Esophagus (tissue), 2 donors: ENCODE measurements at regions not wholly inside any gene's neighbourhood (a gene's known extent, or its start where the extent isn't known, plus 50 kb on each side); places are given as distances from the start of the nearest gene placed in this dataset.

ENCODE experiments used
- H3K27ac ChIP-seq, 2 donors: one replicate each; pipeline ENCODE4 v1.5.1; 2013; ENCODE audit warnings: low read depth in 2 of 2, mild to moderate bottlenecking in 2 of 2, inconsistent platforms in 1 of 2, low read length in 1 of 2, moderate library complexity in 1 of 2
- H3K27me3 ChIP-seq, 2 donors: one replicate each; pipeline ENCODE4 v1.6.1; 2013; ENCODE audit warnings: low read length in 2 of 2, control low read depth in 1 of 2, mild to moderate bottlenecking in 1 of 2; ENCODE audit not compliant: insufficient read depth in 2 of 2, control insufficient read depth in 1 of 2
- H3K36me3 ChIP-seq, 2 donors: one replicate each; pipeline ENCODE4 v1.6.1; 2013; ENCODE audit warnings: low read length in 1 of 2; ENCODE audit not compliant: control insufficient read depth in 2 of 2, insufficient read depth in 2 of 2
- H3K4me1 ChIP-seq, 2 donors: one replicate each; pipeline ENCODE4 v1.6.1; 2013; ENCODE audit warnings: low read length in 1 of 2; ENCODE audit not compliant: control insufficient read depth in 2 of 2, insufficient read depth in 2 of 2
- H3K4me3 ChIP-seq, 2 donors: one replicate each; pipeline ENCODE4 v1.5.1; 2013; ENCODE audit warnings: low read length in 2 of 2, mild to moderate bottlenecking in 2 of 2, low read depth in 1 of 2, moderate library complexity in 1 of 2
- H3K9me3 ChIP-seq, 2 donors: one replicate each; pipeline ENCODE4 v1.6.1; 2013; ENCODE audit warnings: mild to moderate bottlenecking in 2 of 2, low read depth in 1 of 2, low read length in 1 of 2, moderate library complexity in 1 of 2; ENCODE audit not compliant: control insufficient read depth in 2 of 2, insufficient read depth in 1 of 2
- WGBS, 2 donors: extraction: QIAGEN DNeasy Blood & Tissue Kit; methylation state at CpG; one replicate each; pipeline ENCODE4 v1.1.7; 2013; 5-methylcytosine and 5-hydroxymethylcytosine counted together
- donor health status: healthy with polysubstance abuse.
- donor health status: Bipolar disorder and iron deficiency.

DNA sequence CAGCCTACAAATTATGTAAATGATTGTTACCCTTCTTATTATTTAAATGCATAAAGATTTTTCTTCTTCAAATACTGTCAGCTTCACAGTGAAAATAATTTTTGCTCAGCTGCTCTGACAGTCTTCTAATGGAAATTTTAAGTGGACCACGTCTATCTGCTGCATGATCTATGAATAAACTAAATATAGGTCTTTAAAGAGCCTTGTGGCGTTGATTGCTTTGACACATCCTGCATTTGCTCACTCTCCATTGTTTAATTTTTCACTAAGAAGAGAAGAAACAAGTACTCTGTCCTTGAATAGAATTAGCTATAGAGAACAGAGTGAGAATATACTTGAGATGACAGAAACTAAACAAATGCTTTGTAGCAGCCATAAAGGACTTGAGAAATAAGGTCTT lies 826.1 kb downstream of the MRPL39 start:
- H3K4me1 ChIP-seq: no peaks in the 10 kb centered on the region
- H3K27ac ChIP-seq: no peak overlapping the region
- no peaks in the 10 kb centered on the region for H3K27me3 ChIP-seq
- no peak overlapping the region for H3K4me3 ChIP-seq
- 27 to 36% methylated on average over 2 of the region's 2 CpGs for WGBS, 2 donors
- H3K36me3 ChIP-seq: no peaks in the 10 kb centered on the region
- peaks cover 0 to 2% of the 10 kb centered on the region in 2 donors for H3K9me3 ChIP-seq

GRCh38 chr21:24759348-24760075 lies 847.8 kb downstream of the MRPL39 start:
- H3K27ac ChIP-seq: no peak overlapping the region
- H3K4me1 ChIP-seq: no peaks in the 10 kb centered on the region
- no peaks in the 10 kb centered on the region for H3K9me3 ChIP-seq
- H3K36me3 ChIP-seq: no peaks in the 10 kb centered on the region
- no peak overlapping the region for H3K4me3 ChIP-seq
- WGBS, 2 donors: 47 to 48% methylated on average over 3 of the region's 3 CpGs
- no peaks in the 10 kb centered on the region for H3K27me3 ChIP-seq

GRCh38 chr21:24738063-24738462 lies 869.2 kb downstream of the MRPL39 start:
- no peaks in the 10 kb centered on the region for H3K27me3 ChIP-seq
- no peak overlapping the region for H3K27ac ChIP-seq
- H3K4me1 ChIP-seq: no peaks in the 10 kb centered on the region
- H3K36me3 ChIP-seq: no peaks in the 10 kb centered on the region
- H3K9me3 ChIP-seq: no peaks in the 10 kb centered on the region
- no peak overlapping the region for H3K4me3 ChIP-seq
- WGBS, 2 donors: 83 to 89% methylated on average over 8 of the region's 8 CpGs

- Histone ChIP-seq H3K27me3 (no peaks in the 10 kb centered on the region), H3K4me1 (no peaks in the 10 kb centered on the region), H3K36me3 (no peaks in the 10 kb centered on the region), H3K27ac (no peak overlapping the region), H3K4me3 (no peak overlapping the region), H3K9me3 (no peaks in the 10 kb centered on the region)
- WGBS, 2 donors: 56 to 61% methylated on average over 5 of the region's 5 CpGs
Measured at GRCh38 chr21:24737296-24737850, 869.9 kb downstream of the MRPL39 start.

- 52 to 62% methylated on average over 1 of the region's 1 CpG for WGBS, 2 donors
- Histone ChIP-seq H3K4me1 (no peaks in the 10 kb centered on the region), H3K27ac (no peak overlapping the region), H3K36me3 (no peaks in the 10 kb centered on the region), H3K9me3 (no peaks in the 10 kb centered on the region), H3K27me3 (no peaks in the 10 kb centered on the region), H3K4me3 (no peak overlapping the region)
Measured at GRCh38 chr21:24730661-24731060, 876.6 kb downstream of the MRPL39 start.

DNA sequence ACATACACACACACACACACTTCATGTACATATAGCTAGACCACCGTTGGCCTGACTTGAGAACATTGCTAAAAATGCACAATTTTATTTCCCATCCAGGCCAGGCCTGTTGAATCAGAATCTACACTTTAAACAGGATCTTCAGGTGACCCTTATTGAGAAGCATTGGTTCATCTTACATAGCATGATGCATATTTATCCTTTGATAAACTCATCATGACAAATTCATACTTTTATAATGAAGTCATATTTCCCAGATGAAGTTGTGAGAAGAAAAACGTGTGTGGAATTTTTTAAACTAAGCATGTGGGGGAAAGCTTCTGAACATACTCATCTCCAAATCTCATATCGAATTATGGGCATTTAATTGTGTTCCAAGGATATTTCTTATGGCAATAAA lies 877.7 kb downstream of the MRPL39 start:
- no peak overlapping the region for H3K4me3 ChIP-seq
- H3K9me3 ChIP-seq: no peaks in the 10 kb centered on the region
- H3K4me1 ChIP-seq: no peaks in the 10 kb centered on the region
- no peaks in the 10 kb centered on the region for H3K27me3 ChIP-seq
- no peak overlapping the region for H3K27ac ChIP-seq
- no peaks in the 10 kb centered on the region for H3K36me3 ChIP-seq
- WGBS, 2 donors: 58% methylated on average over 3 of the region's 3 CpGs

DNA sequence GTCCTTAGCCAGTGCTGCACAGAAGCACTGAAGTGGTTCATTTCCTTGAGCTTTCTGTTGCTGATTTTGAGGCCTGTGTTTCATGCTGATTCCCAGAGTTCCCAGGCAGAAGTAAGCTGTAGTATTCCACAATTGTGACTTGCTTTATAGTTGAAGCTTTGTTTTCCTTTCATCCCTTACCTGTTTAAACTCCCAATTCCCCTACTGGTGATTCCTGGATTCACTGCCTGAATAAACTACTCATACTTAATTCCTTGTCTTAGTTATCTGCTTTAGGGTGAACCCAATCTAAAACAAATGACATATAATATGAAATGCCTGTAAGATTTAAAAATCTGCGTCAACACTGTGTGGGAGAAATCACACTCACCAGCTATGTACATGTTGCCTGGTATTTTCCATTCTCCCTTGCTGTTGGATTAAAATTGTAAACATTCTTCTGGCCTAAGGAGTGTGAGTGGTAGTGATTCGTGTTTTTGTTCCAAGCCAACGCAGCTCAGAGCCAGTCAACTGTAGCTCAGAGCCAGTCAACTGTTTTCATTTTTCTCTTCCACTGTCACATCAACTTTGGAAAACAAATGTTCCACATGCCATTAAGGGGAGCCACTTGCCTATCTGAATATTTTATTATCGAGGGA lies 879.4 kb downstream of the MRPL39 start:
- H3K9me3 ChIP-seq: no peaks in the 10 kb centered on the region
- no peaks in the 10 kb centered on the region for H3K27me3 ChIP-seq
- no peaks in the 10 kb centered on the region for H3K36me3 ChIP-seq
- H3K27ac ChIP-seq: no peak overlapping the region
- no peak overlapping the region for H3K4me3 ChIP-seq
- WGBS, 2 donors: 33 to 44% methylated on average over 4 of the region's 4 CpGs
- no peaks in the 10 kb centered on the region for H3K4me1 ChIP-seq

- H3K4me3 ChIP-seq: no peak overlapping the region
- no peak overlapping the region for H3K27ac ChIP-seq
- WGBS, 2 donors: 40 to 42% methylated on average over 3 of the region's 3 CpGs
- H3K4me1 ChIP-seq: no peaks in the 10 kb centered on the region
- no peaks in the 10 kb centered on the region for H3K9me3 ChIP-seq
- no peaks in the 10 kb centered on the region for H3K27me3 ChIP-seq
- H3K36me3 ChIP-seq: no peaks in the 10 kb centered on the region
Measured at GRCh38 chr21:24716281-24716918, 890.9 kb downstream of the MRPL39 start.

- Histone ChIP-seq H3K27me3 (no peaks in the 10 kb centered on the region), H3K36me3 (no peaks in the 10 kb centered on the region), H3K9me3 (no peaks in the 10 kb centered on the region), H3K27ac (no peak overlapping the region), H3K4me3 (no peak overlapping the region), H3K4me1 (no peaks in the 10 kb centered on the region)
- 67 to 69% methylated on average over 2 of the region's 2 CpGs for WGBS, 2 donors
Measured at GRCh38 chr21:24714646-24715200, 892.6 kb downstream of the MRPL39 start.
